ENCODE measurements at regions not wholly inside any gene's neighbourhood (a gene's known extent, or its start where the extent isn't known, plus 50 kb on each side); places are given as distances from the start of the nearest gene placed in this dataset.

DNA sequence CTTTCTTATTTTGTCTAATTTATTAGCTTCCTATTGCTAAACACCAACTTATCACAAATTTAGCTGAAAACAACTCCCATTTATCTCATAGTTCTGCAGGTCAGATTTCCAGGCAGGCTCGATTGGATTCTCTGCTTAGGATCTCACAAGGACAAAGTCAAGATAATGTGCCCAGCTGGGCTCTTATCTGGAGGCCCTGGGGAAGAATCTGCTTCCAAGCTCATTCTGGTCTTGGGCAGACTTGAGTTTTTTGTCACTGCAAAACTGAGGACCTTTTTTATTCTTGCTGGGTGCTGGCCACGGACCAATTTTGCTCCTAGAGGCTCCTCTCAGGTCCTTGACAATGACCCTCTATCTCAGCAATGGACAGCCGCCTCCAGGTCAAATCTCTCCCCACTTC, 215.5 kb downstream of the TRIB2 start:
- TF ChIP-seq, protein P1, sequence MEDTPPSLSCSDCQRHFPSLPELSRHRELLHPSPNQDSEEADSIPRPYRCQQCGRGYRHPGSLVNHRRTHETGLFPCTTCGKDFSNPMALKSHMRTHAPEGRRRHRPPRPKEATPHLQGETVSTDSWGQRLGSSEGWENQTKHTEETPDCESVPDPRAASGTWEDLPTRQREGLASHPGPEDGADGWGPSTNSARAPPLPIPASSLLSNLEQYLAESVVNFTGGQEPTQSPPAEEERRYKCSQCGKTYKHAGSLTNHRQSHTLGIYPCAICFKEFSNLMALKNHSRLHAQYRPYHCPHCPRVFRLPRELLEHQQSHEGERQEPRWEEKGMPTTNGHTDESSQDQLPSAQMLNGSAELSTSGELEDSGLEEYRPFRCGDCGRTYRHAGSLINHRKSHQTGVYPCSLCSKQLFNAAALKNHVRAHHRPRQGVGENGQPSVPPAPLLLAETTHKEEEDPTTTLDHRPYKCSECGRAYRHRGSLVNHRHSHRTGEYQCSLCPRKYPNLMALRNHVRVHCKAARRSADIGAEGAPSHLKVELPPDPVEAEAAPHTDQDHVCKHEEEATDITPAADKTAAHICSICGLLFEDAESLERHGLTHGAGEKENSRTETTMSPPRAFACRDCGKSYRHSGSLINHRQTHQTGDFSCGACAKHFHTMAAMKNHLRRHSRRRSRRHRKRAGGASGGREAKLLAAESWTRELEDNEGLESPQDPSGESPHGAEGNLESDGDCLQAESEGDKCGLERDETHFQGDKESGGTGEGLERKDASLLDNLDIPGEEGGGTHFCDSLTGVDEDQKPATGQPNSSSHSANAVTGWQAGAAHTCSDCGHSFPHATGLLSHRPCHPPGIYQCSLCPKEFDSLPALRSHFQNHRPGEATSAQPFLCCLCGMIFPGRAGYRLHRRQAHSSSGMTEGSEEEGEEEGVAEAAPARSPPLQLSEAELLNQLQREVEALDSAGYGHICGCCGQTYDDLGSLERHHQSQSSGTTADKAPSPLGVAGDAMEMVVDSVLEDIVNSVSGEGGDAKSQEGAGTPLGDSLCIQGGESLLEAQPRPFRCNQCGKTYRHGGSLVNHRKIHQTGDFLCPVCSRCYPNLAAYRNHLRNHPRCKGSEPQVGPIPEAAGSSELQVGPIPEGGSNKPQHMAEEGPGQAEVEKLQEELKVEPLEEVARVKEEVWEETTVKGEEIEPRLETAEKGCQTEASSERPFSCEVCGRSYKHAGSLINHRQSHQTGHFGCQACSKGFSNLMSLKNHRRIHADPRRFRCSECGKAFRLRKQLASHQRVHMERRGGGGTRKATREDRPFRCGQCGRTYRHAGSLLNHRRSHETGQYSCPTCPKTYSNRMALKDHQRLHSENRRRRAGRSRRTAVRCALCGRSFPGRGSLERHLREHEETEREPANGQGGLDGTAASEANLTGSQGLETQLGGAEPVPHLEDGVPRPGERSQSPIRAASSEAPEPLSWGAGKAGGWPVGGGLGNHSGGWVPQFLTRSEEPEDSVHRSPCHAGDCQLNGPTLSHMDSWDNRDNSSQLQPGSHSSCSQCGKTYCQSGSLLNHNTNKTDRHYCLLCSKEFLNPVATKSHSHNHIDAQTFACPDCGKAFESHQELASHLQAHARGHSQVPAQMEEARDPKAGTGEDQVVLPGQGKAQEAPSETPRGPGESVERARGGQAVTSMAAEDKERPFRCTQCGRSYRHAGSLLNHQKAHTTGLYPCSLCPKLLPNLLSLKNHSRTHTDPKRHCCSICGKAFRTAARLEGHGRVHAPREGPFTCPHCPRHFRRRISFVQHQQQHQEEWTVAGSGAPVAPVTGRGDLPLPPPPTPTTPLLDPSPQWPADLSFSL (CRISPR knock-in tag; IDR thresholded peaks at IDR 0.05): no peak
- TF ChIP-seq ZNF678 (CRISPR knock-in tag; IDR thresholded peaks at IDR 0.05) (no peak), REPIN1 (CRISPR knock-in tag; IDR thresholded peaks at IDR 0.05; ENCODE audit: borderline replicate concordance, low read depth) (no peak)
- no peaks in the 10 kb centered on the region for H3K79me2 ChIP-seq (ENCODE audit: insufficient read depth, low read length)
- intact Hi-C loops (cut with micrococcal nuclease; ENCODE audit: unreplicated experiment) (loop anchor here (5.0 kb wide), 1 partner anchor 515 kb away; no protein-coding TSS in a partner anchor), in situ Hi-C loops (cut with HindIII; ENCODE audit: extremely low pct_ligation_motif_present, low pct_unique_long_range_greater_than_20kb) (no loop called here)
- BruUV-seq (replicated peaks): no TSS peak
- H3K4me2 ChIP-seq (ENCODE audit: low read depth, low read length): no peak overlapping the region
- no peak overlapping the region for H3K27ac ChIP-seq (ENCODE audit: extremely low read length, insufficient read depth, low read length)
- ATAC-seq (no peak), FAIRE-seq (no peak), DNase-seq (ENCODE audit: low spot score) (no peak)
- no peaks in the 10 kb centered on the region for H3K36me3 ChIP-seq (replicated peaks in 1 of 2; ENCODE audit: control insufficient read depth in 1 of 2, insufficient read depth in 2 of 2, low read length in 2 of 2)
- H3K9ac ChIP-seq (ENCODE audit: insufficient read depth, low read depth, low read length): no peak overlapping the region
- no peaks in the 10 kb centered on the region for H3K27me3 ChIP-seq (ENCODE audit: control insufficient read depth in 1 of 2, insufficient read depth in 2 of 2, low read length in 2 of 2)
- CTCF ChIA-PET (ENCODE audit: low intra/inter-chr PET ratio, low total read pairs): no interaction called here
- POLR2A ChIA-PET: no interaction called here
- no peaks in the 10 kb centered on the region for H4K20me1 ChIP-seq (ENCODE audit: insufficient read depth, low read length)
- H3K4me3 ChIP-seq (replicated peaks in 1 of 3; ENCODE audit: insufficient read depth in 1 of 3, low read depth in 2 of 3, low read length in 3 of 3): no peak overlapping the region
- no peaks in the 10 kb centered on the region for H3K9me3 ChIP-seq (ENCODE audit: low read length)
- no peak overlapping the region for H2AFZ ChIP-seq (ENCODE audit: low read length)
- 0% methylated on average over 3 of the region's 3 CpGs for WGBS (ENCODE audit: low lambda C conversion rate)
- H3K4me1 ChIP-seq (ENCODE audit: insufficient read depth, low read length): no peaks in the 10 kb centered on the region

All from HepG2 (cell line).